C4-2B (cell line): ENCODE measurements at regions not wholly inside any gene's neighbourhood (a gene's known extent, or its start where the extent isn't known, plus 50 kb on each side); places are given as distances from the start of the nearest gene placed in this dataset.

ENCODE experiments used
- ZFX ChIP-seq: fragments of 450-650 bp; IDR thresholded peaks from 2 replicates; pipeline ENCODE4 v1.6.1; 2017
- TF ChIP-seq, protein P1 (sequence below): fragments of 450-650 bp; conservative IDR thresholded peaks from 2 replicates; pipeline ENCODE4 v1.5.1; 2017; ENCODE audit warnings: mild to moderate bottlenecking

DNA sequence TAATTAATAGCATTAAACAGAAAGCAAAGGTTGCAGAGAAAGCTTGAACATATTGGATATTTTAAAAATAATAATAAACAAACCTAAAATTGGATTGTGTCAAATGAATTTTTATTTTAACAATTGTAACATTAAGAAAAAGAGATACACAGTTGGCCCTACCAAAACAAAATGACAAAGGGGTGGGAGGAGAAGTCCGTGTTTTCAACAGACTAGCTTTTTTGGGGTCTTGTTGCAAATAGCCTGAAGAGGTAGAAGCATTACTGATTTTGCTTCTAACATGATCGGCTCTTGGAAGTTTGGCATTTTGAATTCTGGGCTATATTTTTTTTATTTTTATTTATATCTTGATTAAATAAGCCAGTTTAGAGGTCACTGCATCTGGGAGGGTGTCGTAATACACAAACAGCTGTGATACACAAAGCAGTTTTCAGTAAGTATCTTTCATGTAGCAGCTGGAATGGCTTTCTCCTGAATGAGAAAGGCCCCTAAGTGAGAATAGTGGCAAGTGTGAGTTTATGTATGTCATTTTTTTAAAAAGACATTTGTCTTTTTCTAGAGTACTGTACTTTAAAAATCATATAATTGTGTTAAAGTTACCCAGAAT is 85.5 kb upstream of the ZNF217 start:
- TF ChIP-seq, protein P1, sequence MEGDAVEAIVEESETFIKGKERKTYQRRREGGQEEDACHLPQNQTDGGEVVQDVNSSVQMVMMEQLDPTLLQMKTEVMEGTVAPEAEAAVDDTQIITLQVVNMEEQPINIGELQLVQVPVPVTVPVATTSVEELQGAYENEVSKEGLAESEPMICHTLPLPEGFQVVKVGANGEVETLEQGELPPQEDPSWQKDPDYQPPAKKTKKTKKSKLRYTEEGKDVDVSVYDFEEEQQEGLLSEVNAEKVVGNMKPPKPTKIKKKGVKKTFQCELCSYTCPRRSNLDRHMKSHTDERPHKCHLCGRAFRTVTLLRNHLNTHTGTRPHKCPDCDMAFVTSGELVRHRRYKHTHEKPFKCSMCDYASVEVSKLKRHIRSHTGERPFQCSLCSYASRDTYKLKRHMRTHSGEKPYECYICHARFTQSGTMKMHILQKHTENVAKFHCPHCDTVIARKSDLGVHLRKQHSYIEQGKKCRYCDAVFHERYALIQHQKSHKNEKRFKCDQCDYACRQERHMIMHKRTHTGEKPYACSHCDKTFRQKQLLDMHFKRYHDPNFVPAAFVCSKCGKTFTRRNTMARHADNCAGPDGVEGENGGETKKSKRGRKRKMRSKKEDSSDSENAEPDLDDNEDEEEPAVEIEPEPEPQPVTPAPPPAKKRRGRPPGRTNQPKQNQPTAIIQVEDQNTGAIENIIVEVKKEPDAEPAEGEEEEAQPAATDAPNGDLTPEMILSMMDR, result no peak
- no peak for TF ChIP-seq ZFX
